GM18870 (cell line): ENCODE measurements at regions not wholly inside any gene's neighbourhood (a gene's known extent, or its start where the extent isn't known, plus 50 kb on each side); places are given as distances from the start of the nearest gene placed in this dataset.

ENCODE experiments used
- ATAC-seq: cut with Tn5 transposase; IDR thresholded peaks from one replicate; pipeline ENCODE4 v1.9.1; 2021; ENCODE audit warnings: moderate library complexity; ENCODE audit not compliant: unreplicated experiment

GRCh38 chr15:37679627-37680026, 254.8 kb upstream of the TMCO5A start:
- no peak for ATAC-seq

GRCh38 chr15:37682304-37682703, 252.1 kb upstream of the TMCO5A start:
- ATAC-seq = no peak

GRCh38 chr15:37691911-37692310, 242.5 kb upstream of the TMCO5A start:
- ATAC-seq = no peak

- no peak for ATAC-seq
Observed at GRCh38 chr15:37693926-37694325, 240.5 kb upstream of the TMCO5A start.

GRCh38 chr15:37695719-37696118, 238.7 kb upstream of the TMCO5A start:
- ATAC-seq = no peak

- no peak for ATAC-seq
Observed at GRCh38 chr15:37698679-37699078, 235.8 kb upstream of the TMCO5A start.

GRCh38 chr15:37701230-37701629, 233.2 kb upstream of the TMCO5A start:
- ATAC-seq = no peak

GRCh38 chr15:37709669-37710068, 224.8 kb upstream of the TMCO5A start:
- no peak for ATAC-seq

GRCh38 chr15:37715101-37715500, 219.3 kb upstream of the TMCO5A start:
- ATAC-seq = no peak

GRCh38 chr15:37720267-37720666, 214.2 kb upstream of the TMCO5A start:
- no peak for ATAC-seq

- ATAC-seq = no peak
Observed at GRCh38 chr15:37731146-37731746, 203.2 kb upstream of the TMCO5A start.

- no peak for ATAC-seq
Observed at GRCh38 chr15:37733628-37734027, 200.8 kb upstream of the TMCO5A start.

GRCh38 chr15:37740623-37741141, 193.8 kb upstream of the TMCO5A start:
- no peak for ATAC-seq

GRCh38 chr15:37743826-37744225, 190.6 kb upstream of the TMCO5A start:
- no peak for ATAC-seq

GRCh38 chr15:37744521-37744920, 189.9 kb upstream of the TMCO5A start:
- ATAC-seq = no peak

- no peak for ATAC-seq
Observed at GRCh38 chr15:37751401-37751800, 183.0 kb upstream of the TMCO5A start.

GRCh38 chr15:37756407-37756806, 178.0 kb upstream of the TMCO5A start:
- no peak for ATAC-seq

- ATAC-seq = no peak
Observed at GRCh38 chr15:37758412-37758811, 176.0 kb upstream of the TMCO5A start.

- peak; percentile 71 for ATAC-seq
Observed at GRCh38 chr15:37764733-37765191, 169.7 kb upstream of the TMCO5A start.

GRCh38 chr15:37765786-37766185, 168.7 kb upstream of the TMCO5A start:
- no peak for ATAC-seq

- ATAC-seq = no peak
Observed at GRCh38 chr15:37767841-37768455, 166.5 kb upstream of the TMCO5A start.

- no peak for ATAC-seq
Observed at GRCh38 chr15:37771465-37771864, 163.0 kb upstream of the TMCO5A start.
